ENCODE measurements at regions not wholly inside any gene's neighbourhood (a gene's known extent, or its start where the extent isn't known, plus 50 kb on each side); places are given as distances from the start of the nearest gene placed in this dataset.
"Not testable (repeated sequence)": the region's sequence is repeated elsewhere in the genome, so short reads cannot be mapped to it uniquely, and the experiment has no call there.

- Histone ChIP-seq H3K27ac (no peak overlapping the region), H3K36me3 (no peaks in the 10 kb centered on the region), H3K4me1 (replicated peaks) (no peaks in the 10 kb centered on the region), H3K27me3 (replicated peaks; ENCODE audit: insufficient read depth) (no peaks in the 10 kb centered on the region), H3K9me3 (no peaks in the 10 kb centered on the region), H3K4me3 (no peak overlapping the region)
- TF ChIP-seq, protein P1, sequence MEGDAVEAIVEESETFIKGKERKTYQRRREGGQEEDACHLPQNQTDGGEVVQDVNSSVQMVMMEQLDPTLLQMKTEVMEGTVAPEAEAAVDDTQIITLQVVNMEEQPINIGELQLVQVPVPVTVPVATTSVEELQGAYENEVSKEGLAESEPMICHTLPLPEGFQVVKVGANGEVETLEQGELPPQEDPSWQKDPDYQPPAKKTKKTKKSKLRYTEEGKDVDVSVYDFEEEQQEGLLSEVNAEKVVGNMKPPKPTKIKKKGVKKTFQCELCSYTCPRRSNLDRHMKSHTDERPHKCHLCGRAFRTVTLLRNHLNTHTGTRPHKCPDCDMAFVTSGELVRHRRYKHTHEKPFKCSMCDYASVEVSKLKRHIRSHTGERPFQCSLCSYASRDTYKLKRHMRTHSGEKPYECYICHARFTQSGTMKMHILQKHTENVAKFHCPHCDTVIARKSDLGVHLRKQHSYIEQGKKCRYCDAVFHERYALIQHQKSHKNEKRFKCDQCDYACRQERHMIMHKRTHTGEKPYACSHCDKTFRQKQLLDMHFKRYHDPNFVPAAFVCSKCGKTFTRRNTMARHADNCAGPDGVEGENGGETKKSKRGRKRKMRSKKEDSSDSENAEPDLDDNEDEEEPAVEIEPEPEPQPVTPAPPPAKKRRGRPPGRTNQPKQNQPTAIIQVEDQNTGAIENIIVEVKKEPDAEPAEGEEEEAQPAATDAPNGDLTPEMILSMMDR (IDR thresholded peaks at IDR 0.05), result no peak
- TF ChIP-seq POLR2A (IDR thresholded peaks at IDR 0.05) (no peak), POLR2AphosphoS5 (IDR thresholded peaks at IDR 0.05) (no peak)
- intact Hi-C loops (cut with DNase I), result no loop called here
- 75% methylated on average over 1 of the region's 2 CpGs for WGBS
- DNase-seq (ENCODE audit: low spot score), result no peak
These were observed 624.2 kb downstream of the GLUD2 start for GRCh38 chrX:121671649-121672048.

DNA sequence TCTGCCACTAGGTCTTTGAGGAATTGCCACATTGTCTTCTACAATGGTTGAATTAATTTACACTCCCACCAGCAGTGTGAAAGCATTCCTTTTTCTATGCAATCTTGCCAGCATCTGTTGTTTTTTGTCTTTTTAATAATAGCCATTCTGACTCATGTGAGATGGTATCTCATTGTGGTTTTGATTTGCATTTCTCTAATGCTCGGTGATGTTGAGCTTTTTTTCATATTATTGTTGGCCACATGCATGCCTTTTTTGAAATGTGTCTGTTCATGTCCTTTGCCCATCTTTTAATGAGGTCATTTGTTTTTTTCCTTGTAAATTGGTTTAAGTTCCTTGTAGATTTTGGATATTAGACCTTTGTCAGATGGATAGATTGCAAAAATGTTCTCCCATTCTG, 661.8 kb downstream of the GLUD2 start:
- H3K36me3 ChIP-seq; H3K27ac ChIP-seq; H3K4me1 ChIP-seq (replicated peaks); intact Hi-C loops (cut with DNase I); H3K4me3 ChIP-seq; H3K9me3 ChIP-seq; DNase-seq (ENCODE audit: low spot score); H3K27me3 ChIP-seq (replicated peaks; ENCODE audit: insufficient read depth): not testable (repeated sequence)
- WGBS, result 36% methylated on average over 1 of the region's 1 CpG

DNA sequence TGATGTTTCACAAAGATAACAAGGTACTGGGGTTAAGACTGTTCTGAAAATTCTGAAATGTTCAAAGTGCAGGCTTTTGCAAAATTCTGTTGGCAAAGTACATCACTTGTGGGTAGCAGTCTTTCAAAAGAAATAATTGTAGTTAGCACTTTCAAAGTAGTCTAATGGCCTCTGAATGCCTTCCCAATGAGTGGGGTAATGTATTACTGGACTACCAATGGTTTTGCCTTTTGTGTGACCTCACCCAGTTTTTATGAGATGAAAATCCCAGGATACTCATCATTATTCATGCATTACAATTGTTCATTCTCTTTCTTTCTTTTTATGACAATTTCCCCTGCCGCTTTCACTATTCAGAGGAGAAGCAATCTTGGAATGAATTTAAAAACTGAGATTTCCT, 686.1 kb downstream of the GLUD2 start:
- Histone ChIP-seq H3K4me1 (replicated peaks) (no peaks in the 10 kb centered on the region), H3K36me3 (no peaks in the 10 kb centered on the region), H3K9me3 (no peaks in the 10 kb centered on the region), H3K27me3 (replicated peaks; ENCODE audit: insufficient read depth) (no peaks in the 10 kb centered on the region), H3K4me3 (no peak overlapping the region), H3K27ac (no peak overlapping the region)
- intact Hi-C loops (cut with DNase I), result no loop called here
- WGBS, result 100% methylated on average over 1 of the region's 1 CpG
- DNase-seq (ENCODE audit: low spot score), result no peak
- TF ChIP-seq POLR2AphosphoS5 (IDR thresholded peaks at IDR 0.05), result no peak
- no peak for TF ChIP-seq POLR2A (IDR thresholded peaks at IDR 0.05)
- TF ChIP-seq, protein P1 (IDR thresholded peaks at IDR 0.05), result no peak

GRCh38 chrX:121746105-121746504, 698.7 kb downstream of the GLUD2 start:
- Histone ChIP-seq H3K9me3 (no peaks in the 10 kb centered on the region), H3K4me1 (replicated peaks) (no peaks in the 10 kb centered on the region), H3K27ac (no peak overlapping the region), H3K27me3 (replicated peaks; ENCODE audit: insufficient read depth) (no peaks in the 10 kb centered on the region), H3K4me3 (no peak overlapping the region), H3K36me3 (no peaks in the 10 kb centered on the region)
- intact Hi-C loops (cut with DNase I), result no loop called here
- no peak for DNase-seq (ENCODE audit: low spot score)
- 97% methylated on average over 2 of the region's 2 CpGs for WGBS
- TF ChIP-seq, protein P1 (IDR thresholded peaks at IDR 0.05), result no peak
- TF ChIP-seq POLR2AphosphoS5 (IDR thresholded peaks at IDR 0.05) (no peak), POLR2A (IDR thresholded peaks at IDR 0.05) (no peak)

- intact Hi-C loops (cut with DNase I); H3K9me3 ChIP-seq; DNase-seq (ENCODE audit: low spot score); H3K27me3 ChIP-seq (replicated peaks; ENCODE audit: insufficient read depth); H3K36me3 ChIP-seq; H3K27ac ChIP-seq; H3K4me3 ChIP-seq; H3K4me1 ChIP-seq (replicated peaks): not testable (repeated sequence)
- WGBS, result 86% methylated on average over 1 of the region's 1 CpG
These were observed 706.2 kb downstream of the GLUD2 start for GRCh38 chrX:121753602-121754001.

DNA sequence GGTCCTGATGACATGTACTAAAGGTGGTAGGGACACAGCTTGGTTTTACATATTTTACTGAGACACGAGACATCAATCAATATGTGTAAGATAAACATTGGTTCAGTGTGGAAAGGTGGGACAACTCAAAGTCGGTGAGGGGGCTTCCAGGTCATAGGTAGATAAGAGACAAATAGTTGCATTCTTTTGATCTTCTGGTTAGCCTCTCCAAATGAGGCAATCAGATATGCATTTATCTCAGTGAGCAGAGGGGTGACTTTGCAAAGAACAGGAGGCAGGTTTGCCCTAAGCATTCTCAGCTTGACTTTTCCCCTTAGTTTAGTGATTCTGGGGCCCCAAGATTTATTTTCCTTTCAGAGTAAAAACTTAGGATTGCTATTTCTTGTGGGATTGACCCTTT, 706.9 kb downstream of the GLUD2 start:
- Histone ChIP-seq H3K4me1 (replicated peaks) (no peaks in the 10 kb centered on the region), H3K36me3 (no peaks in the 10 kb centered on the region), H3K27me3 (replicated peaks; ENCODE audit: insufficient read depth) (no peaks in the 10 kb centered on the region), H3K4me3 (no peak overlapping the region), H3K9me3 (no peaks in the 10 kb centered on the region), H3K27ac (no peak overlapping the region)
- intact Hi-C loops (cut with DNase I), result no loop called here
- 61% methylated on average over 2 of the region's 2 CpGs for WGBS
- TF ChIP-seq, protein P1 (IDR thresholded peaks at IDR 0.05), result no peak
- TF ChIP-seq POLR2AphosphoS5 (IDR thresholded peaks at IDR 0.05), result no peak
- no peak for TF ChIP-seq POLR2A (IDR thresholded peaks at IDR 0.05)
- no peak for DNase-seq (ENCODE audit: low spot score)

All from prostate gland (tissue), 2 donors.